CD8-positive, alpha-beta memory T cell (primary cell): ENCODE measurements at regions not wholly inside any gene's neighbourhood (a gene's known extent, or its start where the extent isn't known, plus 50 kb on each side); places are given as distances from the start of the nearest gene placed in this dataset.

Experiments used
- CTCF ChIA-PET: fragments of 350-600 bp; sonication (Branson Sonifier 250); formaldehyde crosslinking; loops from one replicate; lab custom pipeline; 2021; ENCODE audit warnings: antibody characterized with exemption; lab: Charles Lee
- POLR2A ChIA-PET: fragments of 350-600 bp; sonication (Branson Sonifier 250); formaldehyde crosslinking; loops from one replicate; lab custom pipeline; 2021; ENCODE audit warnings: antibody characterized with exemption; lab: Charles Lee
- DNase-seq, 5 donors: peaks; one replicate each; pipeline versions ENCODE4 v3.0.0 to v3.0.0-alpha.2; 2020 to 2022; ENCODE audit warnings: mixed read lengths in 1 of 5
- H3K27ac ChIP-seq: one replicate; pipeline ENCODE4 v1.7.0; 2013; ENCODE audit warnings: low read depth, mild to moderate bottlenecking, low read length, moderate library complexity
- H3K27me3 ChIP-seq: 2 replicates; pipeline ENCODE4 v1.7.0; 2013; ENCODE audit warnings: low read length, mild to moderate bottlenecking; ENCODE audit not compliant: insufficient read depth, poor library complexity, severe bottlenecking
- H3K36me3 ChIP-seq: 2 replicates; pipeline ENCODE4 v1.7.0; 2013; ENCODE audit warnings: mild to moderate bottlenecking, low read length, moderate library complexity; ENCODE audit not compliant: insufficient read depth
- H3K4me1 ChIP-seq: 2 replicates; pipeline ENCODE4 v1.7.0; 2013; ENCODE audit warnings: mild to moderate bottlenecking, low read length, moderate library complexity; ENCODE audit not compliant: insufficient read depth
- H3K4me3 ChIP-seq: 2 replicates; pipeline ENCODE4 v1.7.0; 2013; ENCODE audit warnings: mild to moderate bottlenecking, low read length
- H3K9me3 ChIP-seq: 2 replicates; pipeline ENCODE4 v1.7.0; 2013; ENCODE audit warnings: mild to moderate bottlenecking, low read length
- H3K27ac Mint-ChIP-seq, 8 donors: one replicate each; pipeline ENCODE4 v1.8.0; 2020 to 2021; ENCODE audit warnings: mixed read lengths in 8 of 8, mild to moderate bottlenecking in 6 of 8, inconsistent platforms in 3 of 8, moderate library complexity in 3 of 8
- H3K27me3 Mint-ChIP-seq, 2 donors: one replicate each; pipeline ENCODE4 v1.8.0; 2020 to 2021; ENCODE audit warnings: mixed read lengths in 2 of 2, mild to moderate bottlenecking in 1 of 2, moderate library complexity in 1 of 2
- H3K36me3 Mint-ChIP-seq, 3 donors: one replicate each; pipeline ENCODE4 v1.8.0; 2020 to 2021; ENCODE audit warnings: mixed read lengths in 3 of 3, inconsistent platforms in 1 of 3, mild to moderate bottlenecking in 1 of 3
- H3K4me1 Mint-ChIP-seq, 3 donors: one replicate each; pipeline ENCODE4 v1.8.0; 2020 to 2021; ENCODE audit warnings: mixed read lengths in 3 of 3, inconsistent platforms in 1 of 3, mild to moderate bottlenecking in 1 of 3
- H3K4me3 Mint-ChIP-seq, 7 donors: one replicate each; pipeline ENCODE4 v1.8.0; 2020 to 2021; ENCODE audit warnings: mixed read lengths in 7 of 7, mild to moderate bottlenecking in 6 of 7, moderate library complexity in 4 of 7, inconsistent platforms in 2 of 7
- H3K9me3 Mint-ChIP-seq, 5 donors: one replicate each; pipeline ENCODE4 v1.8.0; 2020 to 2022; ENCODE audit warnings: mixed read lengths in 5 of 5, mild to moderate bottlenecking in 3 of 5, moderate library complexity in 2 of 5, inconsistent platforms in 1 of 5

DNA sequence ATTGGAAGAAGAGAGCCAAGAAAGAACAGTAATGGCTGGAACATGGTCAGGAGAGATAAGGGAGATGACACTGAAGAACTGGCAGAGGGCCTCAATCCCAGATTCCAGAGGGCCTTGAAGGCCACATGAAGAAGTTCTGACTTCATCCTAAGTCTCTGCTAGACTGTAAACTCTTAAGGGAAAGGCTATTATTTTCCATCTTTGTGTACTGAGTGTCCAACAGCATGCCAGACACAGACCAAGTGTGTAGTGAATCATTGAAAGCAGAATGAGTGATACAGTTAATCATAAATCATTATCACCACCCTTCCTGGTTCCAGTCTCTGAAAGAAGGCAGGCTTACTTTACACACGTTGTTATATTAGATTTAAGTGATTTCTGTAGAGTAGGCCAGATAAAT is 185.3 kb upstream of the C11orf87 start:
- DNase-seq: no peak
- Mint-ChIP-seq H3K36me3 (no peaks in the 10 kb centered on the region), H3K27me3 (no peaks in the 10 kb centered on the region), H3K9me3 (peaks cover 0 to 7% (median 3%) of the 10 kb centered on the region in 5 donors), H3K4me3 (no peak overlapping the region), H3K27ac (no peak overlapping the region), H3K4me1 (no peaks in the 10 kb centered on the region)
- Histone ChIP-seq H3K27me3 (no peaks in the 10 kb centered on the region), H3K27ac (no peak overlapping the region), H3K36me3 (no peaks in the 10 kb centered on the region), H3K4me3 (no peak overlapping the region), H3K9me3 (no peaks in the 10 kb centered on the region), H3K4me1 (no peaks in the 10 kb centered on the region)
- POLR2A ChIA-PET: no interaction called here
- CTCF ChIA-PET: no interaction called here

DNA sequence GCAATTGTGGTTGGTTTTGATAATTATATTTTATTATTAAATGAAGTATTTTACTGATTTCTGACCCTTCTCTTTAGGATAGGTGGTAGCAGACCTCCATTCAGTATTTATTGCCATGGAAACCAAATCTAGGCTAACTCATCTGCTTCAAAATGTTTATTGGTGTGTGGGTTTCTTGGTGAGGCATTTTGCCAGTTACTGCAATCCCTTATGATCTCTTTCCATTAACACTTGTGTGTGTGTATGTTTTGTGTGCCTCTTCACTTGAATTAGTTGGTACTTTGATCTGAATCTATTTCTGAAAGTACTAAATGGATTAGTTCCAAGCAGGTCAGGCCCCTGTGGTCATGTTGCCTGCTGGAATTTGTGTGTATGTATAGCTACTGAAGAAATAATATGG is 184.4 kb upstream of the C11orf87 start:
- Mint-ChIP-seq H3K4me1 (no peaks in the 10 kb centered on the region), H3K4me3 (no peak overlapping the region), H3K27me3 (no peaks in the 10 kb centered on the region), H3K9me3 (peaks cover 0 to 7% (median 3%) of the 10 kb centered on the region in 5 donors), H3K36me3 (no peaks in the 10 kb centered on the region), H3K27ac (no peak overlapping the region)
- Histone ChIP-seq H3K36me3 (no peaks in the 10 kb centered on the region), H3K4me3 (no peak overlapping the region), H3K27me3 (no peaks in the 10 kb centered on the region), H3K9me3 (no peaks in the 10 kb centered on the region), H3K4me1 (no peaks in the 10 kb centered on the region), H3K27ac (no peak overlapping the region)
- POLR2A ChIA-PET: no interaction called here
- CTCF ChIA-PET: no interaction called here
- no peak for DNase-seq

DNA sequence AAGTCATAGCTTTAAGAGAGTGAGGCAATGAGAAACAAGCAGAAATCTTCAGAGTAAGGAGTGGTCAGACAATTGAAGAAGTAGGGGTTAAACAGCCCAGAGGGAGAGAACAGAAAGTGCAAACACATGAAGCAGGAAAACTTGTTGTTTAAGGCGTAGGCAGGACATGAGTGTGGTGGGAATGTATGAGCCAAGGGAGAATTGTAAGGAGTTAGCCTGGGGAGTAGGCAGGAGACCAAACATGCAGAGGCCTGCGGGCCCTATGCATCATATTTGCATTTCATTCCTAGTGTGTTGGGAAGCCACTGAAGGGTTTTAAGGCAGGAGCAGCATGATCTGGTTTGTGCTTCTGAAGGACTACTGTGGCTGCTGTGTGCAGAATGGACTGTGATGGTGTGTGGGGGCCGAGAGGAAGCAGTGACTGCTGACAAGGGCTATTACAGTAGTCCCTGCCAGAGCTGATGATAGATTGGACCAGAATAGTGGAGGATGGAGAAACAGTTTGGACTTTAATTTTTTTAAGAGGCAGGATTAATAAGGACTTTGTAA is 179.9 kb upstream of the C11orf87 start:
- H3K4me3 ChIP-seq: no peak overlapping the region
- no peaks in the 10 kb centered on the region for H3K9me3 ChIP-seq
- no peaks in the 10 kb centered on the region for H3K27me3 Mint-ChIP-seq
- H3K4me3 Mint-ChIP-seq: no peak overlapping the region
- ChIA-PET POLR2A (no interaction called here), CTCF (no interaction called here)
- peaks cover 0 to 5% (median 3%) of the 10 kb centered on the region in 5 donors for H3K9me3 Mint-ChIP-seq
- no peaks in the 10 kb centered on the region for H3K4me1 Mint-ChIP-seq
- no peak overlapping the region for H3K27ac Mint-ChIP-seq
- no peak for DNase-seq
- no peak overlapping the region for H3K27ac ChIP-seq
- no peaks in the 10 kb centered on the region for H3K36me3 Mint-ChIP-seq
- no peaks in the 10 kb centered on the region for H3K27me3 ChIP-seq
- H3K36me3 ChIP-seq: no peaks in the 10 kb centered on the region
- no peaks in the 10 kb centered on the region for H3K4me1 ChIP-seq

DNA sequence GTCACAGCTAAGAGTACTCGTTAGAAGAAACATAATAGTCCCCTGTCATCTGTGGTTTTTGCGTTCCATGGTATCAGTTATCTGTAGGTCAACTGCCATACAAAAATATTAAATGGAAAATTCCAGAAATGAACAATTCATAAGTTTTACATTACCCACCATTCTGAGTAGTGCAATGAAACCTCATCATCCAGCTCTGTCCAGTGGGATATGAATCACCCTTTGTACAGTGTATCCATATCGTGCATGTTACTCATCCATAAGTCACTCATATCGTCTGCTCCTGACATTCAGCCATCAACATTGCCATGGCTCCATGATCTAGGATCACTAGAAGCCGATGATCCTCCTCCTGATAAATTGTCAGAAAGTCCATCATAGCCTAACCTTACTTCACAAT is 174.9 kb upstream of the C11orf87 start:
- Histone ChIP-seq H3K9me3 (no peaks in the 10 kb centered on the region), H3K4me3 (no peak overlapping the region), H3K36me3 (no peaks in the 10 kb centered on the region), H3K4me1 (no peaks in the 10 kb centered on the region), H3K27me3 (no peaks in the 10 kb centered on the region), H3K27ac (no peak overlapping the region)
- ChIA-PET POLR2A (no interaction called here), CTCF (no interaction called here)
- no peaks in the 10 kb centered on the region for H3K27me3 Mint-ChIP-seq
- peaks cover 0 to 3% (median 2%) of the 10 kb centered on the region in 5 donors for H3K9me3 Mint-ChIP-seq
- H3K36me3 Mint-ChIP-seq: no peaks in the 10 kb centered on the region
- H3K4me1 Mint-ChIP-seq: no peaks in the 10 kb centered on the region
- H3K4me3 Mint-ChIP-seq: no peak overlapping the region
- no peak overlapping the region for H3K27ac Mint-ChIP-seq
- DNase-seq: no peak

DNA sequence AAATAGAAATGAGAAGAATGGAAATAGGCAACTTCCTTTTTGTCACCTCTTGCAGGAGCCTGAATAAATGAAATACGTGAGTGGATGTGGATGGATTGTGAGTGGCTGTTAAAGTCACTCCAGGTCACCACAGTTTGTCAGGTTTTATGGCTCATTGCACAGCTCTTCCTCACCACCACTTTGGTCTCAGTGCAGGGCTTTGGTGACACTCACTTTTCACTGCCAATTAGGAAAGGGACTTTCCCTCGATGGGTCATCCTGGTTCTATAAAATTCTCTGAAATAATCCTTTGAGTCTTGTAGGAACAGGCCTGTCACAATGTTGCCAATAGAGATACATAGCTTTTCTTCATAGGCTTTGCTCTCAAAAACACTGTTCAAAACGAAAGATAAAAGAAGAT is 172.4 kb upstream of the C11orf87 start:
- DNase-seq: no peak
- H3K36me3 Mint-ChIP-seq: no peaks in the 10 kb centered on the region
- Histone ChIP-seq H3K9me3 (no peaks in the 10 kb centered on the region), H3K36me3 (no peaks in the 10 kb centered on the region), H3K4me3 (no peak overlapping the region), H3K4me1 (no peaks in the 10 kb centered on the region), H3K27ac (no peak overlapping the region), H3K27me3 (no peaks in the 10 kb centered on the region)
- no peaks in the 10 kb centered on the region for H3K4me1 Mint-ChIP-seq
- no peak overlapping the region for H3K4me3 Mint-ChIP-seq
- no peak overlapping the region for H3K27ac Mint-ChIP-seq
- H3K27me3 Mint-ChIP-seq: no peaks in the 10 kb centered on the region
- POLR2A ChIA-PET: no interaction called here
- CTCF ChIA-PET: no interaction called here
- peaks cover 0 to 11% (median 2%) of the 10 kb centered on the region in 5 donors for H3K9me3 Mint-ChIP-seq

DNA sequence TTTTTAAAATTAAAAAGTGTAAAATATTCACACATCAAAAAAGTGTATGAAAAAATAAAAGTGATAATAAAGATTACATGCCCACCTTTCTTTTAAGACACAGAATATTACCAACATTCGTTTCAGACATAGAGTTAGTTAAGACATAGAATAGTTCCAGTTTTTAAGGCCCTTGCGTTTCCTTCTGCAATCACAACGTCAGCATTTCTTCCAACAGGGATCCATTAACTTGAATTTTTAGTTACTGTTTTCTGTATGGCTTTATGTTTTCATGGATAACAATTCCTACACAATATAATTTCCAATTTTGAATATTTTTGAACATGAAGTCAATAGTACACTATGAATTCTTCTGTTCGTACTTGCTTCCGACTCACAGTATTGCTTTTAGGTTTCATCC is 170.8 kb upstream of the C11orf87 start:
- no peak overlapping the region for H3K4me3 ChIP-seq
- H3K36me3 ChIP-seq: no peaks in the 10 kb centered on the region
- Mint-ChIP-seq H3K9me3 (peaks cover 0 to 11% (median 0%) of the 10 kb centered on the region in 5 donors), H3K36me3 (no peaks in the 10 kb centered on the region), H3K4me1 (no peaks in the 10 kb centered on the region), H3K27ac (no peak overlapping the region), H3K27me3 (no peaks in the 10 kb centered on the region), H3K4me3 (no peak overlapping the region)
- ChIA-PET POLR2A (no interaction called here), CTCF (no interaction called here)
- H3K27ac ChIP-seq: no peak overlapping the region
- no peaks in the 10 kb centered on the region for H3K27me3 ChIP-seq
- H3K9me3 ChIP-seq: no peaks in the 10 kb centered on the region
- DNase-seq: no peak
- H3K4me1 ChIP-seq: no peaks in the 10 kb centered on the region

DNA sequence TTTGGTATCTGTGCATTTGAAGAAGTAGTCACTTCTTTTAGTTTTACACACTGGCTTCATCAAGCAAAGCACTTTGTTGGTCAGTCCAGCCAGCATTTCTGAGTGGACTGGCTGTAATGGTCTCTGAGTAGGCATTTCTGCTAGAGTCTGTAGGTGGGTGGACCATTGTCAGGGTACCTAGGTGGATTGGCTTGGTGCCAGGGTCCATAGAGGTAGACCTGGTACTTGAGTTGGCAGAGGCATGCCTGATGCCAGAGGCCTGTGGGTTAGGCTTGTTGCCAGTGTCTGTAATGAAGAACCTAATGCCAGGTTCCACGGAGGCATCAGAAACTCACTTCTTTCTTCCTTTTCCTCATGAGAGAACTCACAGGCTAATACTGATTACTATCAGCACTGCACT is 157.9 kb upstream of the C11orf87 start:
- H3K36me3 Mint-ChIP-seq: no peaks in the 10 kb centered on the region
- no peak for DNase-seq
- POLR2A ChIA-PET: no interaction called here
- CTCF ChIA-PET: no interaction called here
- no peaks in the 10 kb centered on the region for H3K4me1 Mint-ChIP-seq
- H3K4me3 Mint-ChIP-seq: no peak overlapping the region
- no peaks in the 10 kb centered on the region for H3K4me1 ChIP-seq
- no peaks in the 10 kb centered on the region for H3K36me3 ChIP-seq
- no peaks in the 10 kb centered on the region for H3K27me3 ChIP-seq
- H3K27ac Mint-ChIP-seq: no peak overlapping the region
- peaks cover 6 to 28% (median 16%) of the 10 kb centered on the region in 5 donors for H3K9me3 Mint-ChIP-seq
- no peak overlapping the region for H3K27ac ChIP-seq
- no peaks in the 10 kb centered on the region for H3K27me3 Mint-ChIP-seq
- H3K4me3 ChIP-seq: no peak overlapping the region
- no peaks in the 10 kb centered on the region for H3K9me3 ChIP-seq

DNA sequence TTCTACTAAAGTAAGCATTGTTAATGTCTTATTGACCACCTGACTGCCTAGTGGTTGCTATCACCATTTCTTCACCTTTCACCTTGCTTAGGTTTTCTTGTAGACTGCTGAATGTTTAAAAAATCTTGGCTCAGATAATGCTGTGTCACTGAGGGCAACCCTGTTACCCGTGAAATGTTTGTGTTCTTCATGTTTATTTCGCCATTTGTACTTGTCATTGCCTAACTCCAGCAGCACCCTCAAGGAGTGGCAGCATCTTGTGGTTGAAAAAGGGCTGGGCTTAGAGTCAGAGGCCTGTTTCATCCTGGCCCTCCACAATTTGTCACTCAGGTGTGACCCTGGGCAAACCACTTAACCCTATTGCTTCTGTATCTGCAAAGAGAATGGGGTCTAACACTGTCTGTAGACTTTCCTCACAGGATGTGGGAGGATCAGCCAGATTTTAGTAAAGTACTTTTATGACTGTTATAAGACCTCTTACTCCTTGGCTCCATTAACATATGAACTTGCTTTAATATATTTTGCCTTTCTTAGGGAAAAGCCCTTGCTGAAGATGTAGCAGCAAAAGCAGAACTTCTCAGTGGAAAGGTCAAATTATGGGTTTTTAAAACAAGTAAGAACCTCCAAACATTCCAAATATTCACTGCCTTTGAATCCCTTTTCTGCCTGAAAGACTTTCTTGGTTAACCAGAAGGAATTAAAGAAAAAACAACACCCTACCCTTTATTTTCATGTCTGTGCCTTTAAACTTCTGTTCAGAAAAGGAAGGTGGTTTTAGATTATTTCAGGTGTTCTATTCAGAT is 154.5 kb upstream of the C11orf87 start:
- Histone ChIP-seq H3K4me1 (no peaks in the 10 kb centered on the region), H3K27me3 (no peaks in the 10 kb centered on the region), H3K27ac (no peak overlapping the region), H3K36me3 (no peaks in the 10 kb centered on the region), H3K9me3 (no peaks in the 10 kb centered on the region), H3K4me3 (no peak overlapping the region)
- no peaks in the 10 kb centered on the region for H3K27me3 Mint-ChIP-seq
- no peak overlapping the region for H3K4me3 Mint-ChIP-seq
- CTCF ChIA-PET: no interaction called here
- H3K27ac Mint-ChIP-seq: no peak overlapping the region
- peaks cover 9 to 28% (median 21%) of the 10 kb centered on the region in 5 donors for H3K9me3 Mint-ChIP-seq
- POLR2A ChIA-PET: no interaction called here
- DNase-seq: no peak
- H3K4me1 Mint-ChIP-seq: no peaks in the 10 kb centered on the region
- no peaks in the 10 kb centered on the region for H3K36me3 Mint-ChIP-seq
